ENCODE measurements at regions not wholly inside any gene's neighbourhood (a gene's known extent, or its start where the extent isn't known, plus 50 kb on each side); places are given as distances from the start of the nearest gene placed in this dataset.

- no peak for TF ChIP-seq CTCF (IDR thresholded peaks at IDR 0.05; ENCODE audit: borderline replicate concordance, control extremely low read depth, extremely low read depth, insufficient read depth, missing control alignments)
- in situ Hi-C loops (cut with MboI; ENCODE audit: low sequenced_read_pairs, unreplicated experiment): loop anchor here (25.0 kb wide), 1 partner anchor 1123 kb away; no protein-coding TSS in a partner anchor
- no peak for DNase-seq (ENCODE audit: low spot score)
These were observed 281.9 kb upstream of the HS3ST1 start for GRCh38 chr4:11710453-11711093.

- in situ Hi-C loops (cut with MboI; ENCODE audit: low sequenced_read_pairs, unreplicated experiment): loop anchor here (25.0 kb wide), 1 partner anchor 1117 kb away; no protein-coding TSS in a partner anchor
- no peak for TF ChIP-seq CTCF (IDR thresholded peaks at IDR 0.05; ENCODE audit: borderline replicate concordance, control extremely low read depth, extremely low read depth, insufficient read depth, missing control alignments)
- DNase-seq (ENCODE audit: low spot score): no peak
These were observed 275.6 kb upstream of the HS3ST1 start for GRCh38 chr4:11704186-11704830.

- DNase-seq (ENCODE audit: low spot score): no peak
- in situ Hi-C loops (cut with MboI; ENCODE audit: low sequenced_read_pairs, unreplicated experiment): loop anchor here (25.0 kb wide), 1 partner anchor 1116 kb away; no protein-coding TSS in a partner anchor
- no peak for TF ChIP-seq CTCF (IDR thresholded peaks at IDR 0.05; ENCODE audit: borderline replicate concordance, control extremely low read depth, extremely low read depth, insufficient read depth, missing control alignments)
These were observed 274.3 kb upstream of the HS3ST1 start for GRCh38 chr4:11702886-11703557.

- no peak for TF ChIP-seq CTCF (IDR thresholded peaks at IDR 0.05; ENCODE audit: borderline replicate concordance, control extremely low read depth, extremely low read depth, insufficient read depth, missing control alignments)
- in situ Hi-C loops (cut with MboI; ENCODE audit: low sequenced_read_pairs, unreplicated experiment): loop anchor here (25.0 kb wide), 1 partner anchor 1115 kb away; no protein-coding TSS in a partner anchor
- no peak for DNase-seq (ENCODE audit: low spot score)
These were observed 273.5 kb upstream of the HS3ST1 start for GRCh38 chr4:11701966-11702725.

GRCh38 chr4:11700751-11701226 lies 272.1 kb upstream of the HS3ST1 start:
- no peak for DNase-seq (ENCODE audit: low spot score)
- in situ Hi-C loops (cut with MboI; ENCODE audit: low sequenced_read_pairs, unreplicated experiment): loop anchor here (25.0 kb wide), 1 partner anchor 1113 kb away; no protein-coding TSS in a partner anchor
- TF ChIP-seq CTCF (IDR thresholded peaks at IDR 0.05; ENCODE audit: borderline replicate concordance, control extremely low read depth, extremely low read depth, insufficient read depth, missing control alignments): no peak

All from GM13976 (cell line).